NT2/D1 (cell line): ENCODE measurements at regions not wholly inside any gene's neighbourhood (a gene's known extent, or its start where the extent isn't known, plus 50 kb on each side); places are given as distances from the start of the nearest gene placed in this dataset.

Experiments
- SUZ12 ChIP-seq: IDR thresholded peaks from 2 replicates; pipeline ENCODE4 v1.6.1; 2011; ENCODE audit not compliant: insufficient read length, insufficient read depth; ENCODE audit errors: extremely low read depth
- YY1 ChIP-seq: IDR thresholded peaks from 2 replicates; pipeline ENCODE4 v1.6.1; 2011; ENCODE audit not compliant: insufficient read length, insufficient read depth
- ZNF274 ChIP-seq: IDR thresholded peaks from 2 replicates; pipeline ENCODE4 v1.6.1; 2011; ENCODE audit warnings: mild to moderate bottlenecking, low read depth, low read length

DNA sequence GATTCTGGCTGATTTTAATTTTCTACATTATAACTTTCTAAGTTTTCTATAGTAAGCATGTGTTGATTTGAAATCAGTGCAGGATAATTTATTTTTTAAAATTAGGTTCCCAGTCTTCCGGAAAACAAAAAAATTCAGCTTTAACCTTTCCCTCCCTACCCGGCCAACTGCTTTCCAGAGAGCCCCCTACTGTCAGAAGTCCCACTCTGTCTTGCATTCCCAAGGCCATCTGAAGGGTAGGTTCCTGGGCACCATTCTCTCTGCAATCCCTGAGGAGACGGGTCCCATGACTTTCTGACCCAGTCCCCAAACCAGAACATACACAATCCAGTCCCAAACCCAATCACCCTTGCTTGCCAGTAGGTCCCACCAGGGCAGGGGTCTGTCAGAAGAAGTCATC is 200.3 kb downstream of the CYLD start:
- TF ChIP-seq ZNF274 (no peak), YY1 (no peak), SUZ12 (no peak)
